PC-3 (cell line): ENCODE measurements at regions not wholly inside any gene's neighbourhood (a gene's known extent, or its start where the extent isn't known, plus 50 kb on each side); places are given as distances from the start of the nearest gene placed in this dataset.

Experiments used
- EZH2 ChIP-seq: fragments of 300-600 bp; sonication (generic); IDR thresholded peaks from one replicate; pipeline ENCODE4 v1.6.1; 2017; ENCODE audit warnings: antibody characterized with exemption, mild to moderate bottlenecking, low read length; ENCODE audit not compliant: unreplicated experiment
- TF ChIP-seq, protein P1 (sequence below): fragments of 300-600 bp; sonication (generic); conservative IDR thresholded peaks from 2 replicates; pipeline ENCODE4 v1.5.1; 2017; ENCODE audit warnings: antibody characterized with exemption, low read depth, mild to moderate bottlenecking, low read length

DNA sequence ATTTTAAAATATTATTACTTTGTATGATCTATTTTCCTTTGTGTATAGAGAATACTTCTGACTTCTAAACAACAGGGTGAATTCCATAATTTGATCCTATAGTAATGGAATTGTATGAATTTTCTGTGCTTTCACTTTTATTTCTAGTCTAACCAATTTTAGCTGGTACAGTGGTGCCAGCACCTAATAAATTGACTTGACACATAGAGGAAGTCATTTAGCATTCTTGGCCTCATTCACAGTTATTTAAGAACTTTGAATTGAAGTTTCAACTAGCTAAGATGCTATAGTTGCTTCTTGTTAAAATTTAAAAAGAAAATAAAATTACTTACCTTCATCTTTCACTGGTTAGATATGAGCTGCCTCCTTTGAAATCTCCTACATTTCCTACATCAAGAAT lies 220.4 kb downstream of the CPS1 start:
- TF ChIP-seq, protein P1, sequence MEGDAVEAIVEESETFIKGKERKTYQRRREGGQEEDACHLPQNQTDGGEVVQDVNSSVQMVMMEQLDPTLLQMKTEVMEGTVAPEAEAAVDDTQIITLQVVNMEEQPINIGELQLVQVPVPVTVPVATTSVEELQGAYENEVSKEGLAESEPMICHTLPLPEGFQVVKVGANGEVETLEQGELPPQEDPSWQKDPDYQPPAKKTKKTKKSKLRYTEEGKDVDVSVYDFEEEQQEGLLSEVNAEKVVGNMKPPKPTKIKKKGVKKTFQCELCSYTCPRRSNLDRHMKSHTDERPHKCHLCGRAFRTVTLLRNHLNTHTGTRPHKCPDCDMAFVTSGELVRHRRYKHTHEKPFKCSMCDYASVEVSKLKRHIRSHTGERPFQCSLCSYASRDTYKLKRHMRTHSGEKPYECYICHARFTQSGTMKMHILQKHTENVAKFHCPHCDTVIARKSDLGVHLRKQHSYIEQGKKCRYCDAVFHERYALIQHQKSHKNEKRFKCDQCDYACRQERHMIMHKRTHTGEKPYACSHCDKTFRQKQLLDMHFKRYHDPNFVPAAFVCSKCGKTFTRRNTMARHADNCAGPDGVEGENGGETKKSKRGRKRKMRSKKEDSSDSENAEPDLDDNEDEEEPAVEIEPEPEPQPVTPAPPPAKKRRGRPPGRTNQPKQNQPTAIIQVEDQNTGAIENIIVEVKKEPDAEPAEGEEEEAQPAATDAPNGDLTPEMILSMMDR: no peak
- TF ChIP-seq EZH2: no peak
